MCF 10A (cell line): ENCODE measurements at regions not wholly inside any gene's neighbourhood (a gene's known extent, or its start where the extent isn't known, plus 50 kb on each side); places are given as distances from the start of the nearest gene placed in this dataset.

Source experiments
- BruUV-seq: library from RNA; stranded (reverse); fragments of 400-500 nt; replicated peaks from 2 replicates; lab custom pipeline; 2021; lab: Mats Ljungman, UMichigan
- CTCF ChIA-PET: fragments of 300-600 bp; sonication (Branson Sonifier 250); formaldehyde crosslinking; extraction: SDS; loops from one replicate; lab custom pipeline; 2021; ENCODE audit warnings: antibody characterized with exemption, inconsistent platforms; lab: Yijun Ruan, JAX
- POLR2A ChIA-PET: fragments of 300-600, 350-650 bp; sonication (Branson Sonifier 250); formaldehyde crosslinking; extraction: SDS; loops from one replicate; lab custom pipeline; 2020; ENCODE audit warnings: antibody characterized with exemption, inconsistent platforms; lab: Yijun Ruan, JAX
- DNase-seq: peaks from one replicate; pipeline ENCODE4 v3.0.0-alpha.2; 2018; ENCODE audit not compliant: unreplicated experiment
- H3K27ac Mint-ChIP-seq: one replicate; pipeline ENCODE4 v1.8.0; 2022; ENCODE audit warnings: mild to moderate bottlenecking, low read depth, mixed read lengths; ENCODE audit not compliant: unreplicated experiment
- H3K27me3 Mint-ChIP-seq: one replicate; pipeline ENCODE4 v1.8.0; 2022; ENCODE audit warnings: mixed read lengths; ENCODE audit not compliant: insufficient read depth, unreplicated experiment
- H3K36me3 Mint-ChIP-seq: one replicate; pipeline ENCODE4 v1.8.0; 2022; ENCODE audit warnings: mild to moderate bottlenecking, moderate library complexity, mixed read lengths; ENCODE audit not compliant: insufficient read depth, unreplicated experiment
- H3K4me1 Mint-ChIP-seq: one replicate; pipeline ENCODE4 v1.8.0; 2022; ENCODE audit warnings: mixed read lengths; ENCODE audit not compliant: insufficient read depth, unreplicated experiment
- H3K4me3 Mint-ChIP-seq: one replicate; pipeline ENCODE4 v1.8.0; 2022; ENCODE audit warnings: mild to moderate bottlenecking, moderate library complexity, mixed read lengths; ENCODE audit not compliant: unreplicated experiment
- H3K9me3 Mint-ChIP-seq: one replicate; pipeline ENCODE4 v1.8.0; 2022; ENCODE audit warnings: mixed read lengths; ENCODE audit not compliant: unreplicated experiment
- CTCF ChIP-seq: fragments of 200-600 bp; IDR thresholded peaks from one replicate; pipeline ENCODE4 v1.8.0; 2022; ENCODE audit warnings: antibody characterized with exemption, mild to moderate bottlenecking; ENCODE audit not compliant: unreplicated experiment
- intact Hi-C: fragments of 100-400 bp; cut with micrococcal nuclease; formaldehyde crosslinking; loops from 2 replicates; pipeline ENCODE4 v1.14.1; 2022

- DNase-seq: no peak
- Mint-ChIP-seq H3K9me3 (no peaks in the 10 kb centered on the region), H3K4me3 (no peak overlapping the region), H3K27ac (no peak overlapping the region), H3K36me3 (no peaks in the 10 kb centered on the region), H3K27me3 (no peaks in the 10 kb centered on the region), H3K4me1 (no peaks in the 10 kb centered on the region)
- TF ChIP-seq CTCF: no peak
- CTCF ChIA-PET: interaction anchor here (1.1 to 1.5 kb wide), 2 partner anchors 26 to 51 kb away, joined by 3 to 6 read pairs; no protein-coding TSS in a partner anchor
- no TSS peak for BruUV-seq
- intact Hi-C loops: no loop called here
- POLR2A ChIA-PET: no interaction called here
Observed at GRCh38 chr10:84587789-84588188, 259.4 kb downstream of the CCSER2 start.

GRCh38 chr10:84588426-84588825 is 260.0 kb downstream of the CCSER2 start:
- H3K27me3 Mint-ChIP-seq: no peaks in the 10 kb centered on the region
- no peak overlapping the region for H3K4me3 Mint-ChIP-seq
- H3K36me3 Mint-ChIP-seq: no peaks in the 10 kb centered on the region
- no peak for TF ChIP-seq CTCF
- ChIA-PET POLR2A (no interaction called here), CTCF (interaction anchor here (1.5 kb wide), 1 partner anchor 25 kb away, joined by 6 read pairs; no protein-coding TSS in a partner anchor)
- no peaks in the 10 kb centered on the region for H3K9me3 Mint-ChIP-seq
- no peak overlapping the region for H3K27ac Mint-ChIP-seq
- BruUV-seq: no TSS peak
- intact Hi-C loops: no loop called here
- H3K4me1 Mint-ChIP-seq: no peaks in the 10 kb centered on the region
- DNase-seq: no peak

GRCh38 chr10:84588971-84589370 is 260.6 kb downstream of the CCSER2 start:
- no peak for TF ChIP-seq CTCF
- H3K4me3 Mint-ChIP-seq: no peak overlapping the region
- no peaks in the 10 kb centered on the region for H3K9me3 Mint-ChIP-seq
- no TSS peak for BruUV-seq
- POLR2A ChIA-PET: no interaction called here
- DNase-seq: no peak
- no peak overlapping the region for H3K27ac Mint-ChIP-seq
- intact Hi-C loops: no loop called here
- CTCF ChIA-PET: no interaction called here
- H3K36me3 Mint-ChIP-seq: no peaks in the 10 kb centered on the region
- no peaks in the 10 kb centered on the region for H3K4me1 Mint-ChIP-seq
- H3K27me3 Mint-ChIP-seq: no peaks in the 10 kb centered on the region

GRCh38 chr10:84589526-84590205 is 261.3 kb downstream of the CCSER2 start:
- ChIA-PET POLR2A (no interaction called here), CTCF (no interaction called here)
- TF ChIP-seq CTCF: no peak
- BruUV-seq: no TSS peak
- H3K4me3 Mint-ChIP-seq: no peak overlapping the region
- intact Hi-C loops: no loop called here
- H3K9me3 Mint-ChIP-seq: no peaks in the 10 kb centered on the region
- H3K4me1 Mint-ChIP-seq: no peaks in the 10 kb centered on the region
- no peak overlapping the region for H3K27ac Mint-ChIP-seq
- H3K27me3 Mint-ChIP-seq: no peaks in the 10 kb centered on the region
- DNase-seq: no peak
- H3K36me3 Mint-ChIP-seq: no peaks in the 10 kb centered on the region
